Lung (tissue), 11 donors: ENCODE measurements at regions not wholly inside any gene's neighbourhood (a gene's known extent, or its start where the extent isn't known, plus 50 kb on each side); places are given as distances from the start of the nearest gene placed in this dataset.

Experiments
- ATAC-seq: fragments of 200-7000 bp; cut with Tn5 transposase; one replicate; pipeline ENCODE4 v1.9.1; 2020; ENCODE audit warnings: moderate number of reproducible peaks; ENCODE audit not compliant: insufficient read depth, low FRiP score
- DNase-seq, 3 donors: peaks; one replicate each; pipeline ENCODE4 v3.0.0-alpha.2; 2013 to 2017
- H3K27ac ChIP-seq, 2 donors: one replicate each; pipeline ENCODE4 v1.5.1; 2013; ENCODE audit warnings: mild to moderate bottlenecking in 2 of 2, moderate library complexity in 2 of 2, control low read depth in 1 of 2, inconsistent platforms in 1 of 2, low read depth in 1 of 2, low read length in 1 of 2
- H3K27me3 ChIP-seq, 3 donors: one replicate each; pipeline ENCODE4 v1.5.1; 2013; ENCODE audit warnings: low read length in 2 of 3; ENCODE audit not compliant: control insufficient read depth in 3 of 3, insufficient read depth in 3 of 3
- H3K36me3 ChIP-seq, 4 donors: one replicate each; pipeline ENCODE4 v1.5.1; 2013; ENCODE audit warnings: low read length in 4 of 4, mild to moderate bottlenecking in 1 of 4, moderate library complexity in 1 of 4; ENCODE audit not compliant: control insufficient read depth in 4 of 4, insufficient read depth in 4 of 4
- H3K4me1 ChIP-seq, 5 donors: one replicate each; pipeline ENCODE4 v1.5.1; 2013; ENCODE audit warnings: low read length in 5 of 5, mild to moderate bottlenecking in 2 of 5, moderate library complexity in 1 of 5; ENCODE audit not compliant: control insufficient read depth in 5 of 5, insufficient read depth in 5 of 5
- H3K4me3 ChIP-seq: one replicate; pipeline ENCODE4 v1.5.1; 2013; ENCODE audit warnings: mild to moderate bottlenecking, control low read depth, moderate library complexity
- H3K9ac ChIP-seq, 2 donors: one replicate each; pipeline ENCODE4 v1.5.1; 2013; ENCODE audit warnings: low read length in 2 of 2, control low read depth in 1 of 2; ENCODE audit not compliant: insufficient read depth in 1 of 2
- H3K9me3 ChIP-seq, 4 donors: one replicate each; pipeline ENCODE4 v1.5.1; 2013; ENCODE audit warnings: low read length in 3 of 4, mild to moderate bottlenecking in 1 of 4, moderate library complexity in 1 of 4; ENCODE audit not compliant: control insufficient read depth in 4 of 4, insufficient read depth in 3 of 4
- CTCF ChIP-seq: IDR thresholded peaks from 2 replicates; pipeline ENCODE4 v1.5.1; 2012; ENCODE audit warnings: mild to moderate bottlenecking; ENCODE audit errors: control extremely low read depth, extremely low read depth
- WGBS, 2 donors: extraction: QIAGEN DNeasy Blood & Tissue Kit; methylation state at CpG; one replicate each; pipeline ENCODE4 v1.1.7; 2013; 5-methylcytosine and 5-hydroxymethylcytosine counted together
- donor health status: control.
- donor health status: control.
- donor health status: Bipolar disorder and iron deficiency.
- donor health status: healthy.
- donor health status: DM: yes; HTN: yes; CAD: no.

- no peak overlapping the region for H3K27ac ChIP-seq
- no peak overlapping the region for H3K4me3 ChIP-seq
- 21 to 41% methylated on average over 1 to 2 of the region's 2 CpGs for WGBS, 2 donors
- TF ChIP-seq CTCF = no peak
- no peaks in the 10 kb centered on the region for H3K27me3 ChIP-seq
- no peak overlapping the region for H3K9ac ChIP-seq
- no peak for ATAC-seq
- H3K4me1 ChIP-seq = no peaks in the 10 kb centered on the region
- H3K9me3 ChIP-seq = peaks cover 0 to under 1% (median 0%) of the 10 kb centered on the region in 4 donors
- no peak for DNase-seq
- no peaks in the 10 kb centered on the region for H3K36me3 ChIP-seq
Observed at GRCh38 chr5:4363045-4363444, 767.4 kb downstream of the IRX1 start.

GRCh38 chr5:4366628-4367027, 771.0 kb downstream of the IRX1 start:
- no peaks in the 10 kb centered on the region for H3K9me3 ChIP-seq
- no peaks in the 10 kb centered on the region for H3K4me1 ChIP-seq
- no peaks in the 10 kb centered on the region for H3K36me3 ChIP-seq
- ATAC-seq (no peak), DNase-seq (no peak)
- H3K9ac ChIP-seq = no peak overlapping the region
- no peak overlapping the region for H3K4me3 ChIP-seq
- 82 to 87% methylated on average over 5 of the region's 5 CpGs for WGBS, 2 donors
- H3K27me3 ChIP-seq = no peaks in the 10 kb centered on the region
- no peak overlapping the region for H3K27ac ChIP-seq
- no peak for TF ChIP-seq CTCF

GRCh38 chr5:4370218-4370617, 769.9 kb upstream of the ADAMTS16 start:
- WGBS, 2 donors = 76 to 82% methylated on average over 6 of the region's 6 CpGs
- no peaks in the 10 kb centered on the region for H3K27me3 ChIP-seq
- no peaks in the 10 kb centered on the region for H3K36me3 ChIP-seq
- TF ChIP-seq CTCF = no peak
- ATAC-seq (no peak), DNase-seq (no peak)
- no peak overlapping the region for H3K4me3 ChIP-seq
- no peaks in the 10 kb centered on the region for H3K9me3 ChIP-seq
- no peak overlapping the region for H3K9ac ChIP-seq
- no peaks in the 10 kb centered on the region for H3K4me1 ChIP-seq
- H3K27ac ChIP-seq = no peak overlapping the region

GRCh38 chr5:4372481-4372880, 767.6 kb upstream of the ADAMTS16 start:
- ATAC-seq (no peak), DNase-seq (no peak)
- Histone ChIP-seq H3K9me3 (no peaks in the 10 kb centered on the region), H3K9ac (no peak overlapping the region), H3K27me3 (no peaks in the 10 kb centered on the region), H3K4me1 (no peaks in the 10 kb centered on the region), H3K4me3 (no peak overlapping the region), H3K36me3 (no peaks in the 10 kb centered on the region), H3K27ac (no peak overlapping the region)
- 79 to 94% methylated on average over 1 of the region's 1 CpG for WGBS, 2 donors
- no peak for TF ChIP-seq CTCF
